OCI-LY3 (cell line): ENCODE measurements at regions not wholly inside any gene's neighbourhood (a gene's known extent, or its start where the extent isn't known, plus 50 kb on each side); places are given as distances from the start of the nearest gene placed in this dataset.

Experiments used
- H2AFZ ChIP-seq: fragments of 200-600, 300-600 bp; shearing (Covaris generic); 2 replicates; pipeline ENCODE4 v1.6.0; 2014; ENCODE audit warnings: antibody characterized with exemption, low read depth, low read length
- H3K27ac ChIP-seq: fragments of 200-600, 300-600 bp; sonication (generic); 2 replicates; pipeline ENCODE4 v1.5.1; 2014; ENCODE audit warnings: mild to moderate bottlenecking, low read length, moderate library complexity, mixed read lengths
- H3K27me3 ChIP-seq: fragments of 200-600, 300-600 bp; sonication (generic); 2 replicates; pipeline ENCODE4 v1.6.1; 2014; ENCODE audit warnings: low read depth, low read length, mixed read lengths
- H3K36me3 ChIP-seq: fragments of 200-600, 300-600 bp; sonication (generic); replicated peaks from 2 replicates; pipeline ENCODE3; 2014; ENCODE audit warnings: low read depth, low read length, mixed read lengths
- H3K4me1 ChIP-seq: fragments of 300-600, 200-600 bp; sonication (generic); 2 replicates; pipeline ENCODE4 v1.6.1; 2014; ENCODE audit warnings: low read length, mixed read lengths
- H3K4me2 ChIP-seq: fragments of 200-600, 300-600 bp; sonication (generic); 2 replicates; pipeline ENCODE4 v1.6.1; 2014; ENCODE audit warnings: low read length, mixed read lengths
- H3K4me3 ChIP-seq: fragments of 300-600, 200-600 bp; sonication (generic); 2 replicates; pipeline ENCODE4 v1.5.1; 2014; ENCODE audit warnings: antibody characterized with exemption, mild to moderate bottlenecking, low read length, moderate library complexity
- H3K79me2 ChIP-seq: fragments of 300-600, 200-600 bp; shearing (Covaris generic); 2 replicates; pipeline ENCODE4 v1.6.1; 2014; ENCODE audit warnings: mild to moderate bottlenecking, low read length, mixed read lengths
- H3K9ac ChIP-seq: fragments of 300-600, 200-600 bp; shearing (Covaris generic); 2 replicates; pipeline ENCODE4 v1.6.0; 2014; ENCODE audit warnings: mild to moderate bottlenecking, low read length, moderate library complexity
- H3K9me3 ChIP-seq: fragments of 200-600, 300-600 bp; shearing (Covaris generic); 2 replicates; pipeline ENCODE4 v1.6.1; 2014; ENCODE audit warnings: low read length, mixed read lengths; ENCODE audit not compliant: insufficient read depth
- H4K20me1 ChIP-seq: fragments of 200-600, 300-600 bp; sonication (generic); 2 replicates; pipeline ENCODE4 v1.6.1; 2016; ENCODE audit warnings: low read length, mixed read lengths; ENCODE audit not compliant: insufficient read depth
- EZH2phosphoT487 ChIP-seq: fragments of 200-600 bp; shearing (Covaris generic); IDR thresholded peaks from 2 replicates; pipeline ENCODE4 v1.6.1; 2018; ENCODE audit warnings: antibody characterized with exemption, mixed run types, low read depth
- TF ChIP-seq, protein P1 (sequence below): fragments of 200-600, 300-600 bp; sonication (generic); IDR thresholded peaks from 2 replicates; pipeline ENCODE4 v1.5.1; 2014; ENCODE audit warnings: antibody characterized with exemption, low read length, low read depth

DNA sequence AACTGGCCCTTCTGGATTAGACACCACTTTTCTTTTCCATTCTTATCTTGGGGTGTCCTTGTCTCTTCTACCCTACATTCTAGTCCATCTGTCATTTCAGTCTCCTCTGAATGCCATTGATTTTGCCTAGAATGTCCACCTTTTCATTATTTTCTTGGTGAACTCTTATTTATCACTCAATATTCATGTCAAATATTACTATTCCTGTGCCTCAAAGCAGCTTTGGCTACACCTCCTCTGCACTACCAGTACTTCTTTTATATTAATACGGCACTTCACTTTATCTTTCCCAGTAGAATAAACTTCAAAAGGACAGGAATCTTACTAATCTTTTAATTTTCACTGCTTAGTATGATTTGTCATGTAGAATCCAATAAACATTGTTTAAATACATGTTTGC lies 186.4 kb upstream of the DPYD start:
- no peak for TF ChIP-seq EZH2phosphoT487
- TF ChIP-seq, protein P1, sequence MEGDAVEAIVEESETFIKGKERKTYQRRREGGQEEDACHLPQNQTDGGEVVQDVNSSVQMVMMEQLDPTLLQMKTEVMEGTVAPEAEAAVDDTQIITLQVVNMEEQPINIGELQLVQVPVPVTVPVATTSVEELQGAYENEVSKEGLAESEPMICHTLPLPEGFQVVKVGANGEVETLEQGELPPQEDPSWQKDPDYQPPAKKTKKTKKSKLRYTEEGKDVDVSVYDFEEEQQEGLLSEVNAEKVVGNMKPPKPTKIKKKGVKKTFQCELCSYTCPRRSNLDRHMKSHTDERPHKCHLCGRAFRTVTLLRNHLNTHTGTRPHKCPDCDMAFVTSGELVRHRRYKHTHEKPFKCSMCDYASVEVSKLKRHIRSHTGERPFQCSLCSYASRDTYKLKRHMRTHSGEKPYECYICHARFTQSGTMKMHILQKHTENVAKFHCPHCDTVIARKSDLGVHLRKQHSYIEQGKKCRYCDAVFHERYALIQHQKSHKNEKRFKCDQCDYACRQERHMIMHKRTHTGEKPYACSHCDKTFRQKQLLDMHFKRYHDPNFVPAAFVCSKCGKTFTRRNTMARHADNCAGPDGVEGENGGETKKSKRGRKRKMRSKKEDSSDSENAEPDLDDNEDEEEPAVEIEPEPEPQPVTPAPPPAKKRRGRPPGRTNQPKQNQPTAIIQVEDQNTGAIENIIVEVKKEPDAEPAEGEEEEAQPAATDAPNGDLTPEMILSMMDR, result no peak
- Histone ChIP-seq H3K9ac (no peak overlapping the region), H4K20me1 (no peaks in the 10 kb centered on the region)

DNA sequence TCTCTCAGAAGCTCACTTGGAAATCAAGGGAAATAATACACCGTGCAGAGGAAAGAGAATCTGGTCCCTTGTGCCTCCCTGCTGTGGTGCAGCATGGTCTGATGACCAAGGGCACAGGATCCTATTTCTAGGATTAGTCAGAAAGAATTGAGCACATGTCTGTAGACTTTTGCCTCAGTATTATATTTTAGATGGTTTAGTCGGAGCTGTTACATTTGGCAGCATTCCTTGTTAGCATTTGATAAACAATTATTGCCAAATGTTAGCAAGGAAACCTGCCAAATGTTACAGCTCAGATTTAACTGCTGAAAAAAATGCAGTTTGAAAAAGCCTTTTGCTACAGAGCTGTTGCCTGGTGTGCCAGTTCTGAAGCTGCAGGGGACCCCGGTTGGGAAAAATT lies 183.5 kb upstream of the DPYD start:
- H3K79me2 ChIP-seq, result no peaks in the 10 kb centered on the region
- H3K27me3 ChIP-seq, result no peaks in the 10 kb centered on the region
- no peak overlapping the region for H2AFZ ChIP-seq
- H3K36me3 ChIP-seq, result no peaks in the 10 kb centered on the region
- no peak overlapping the region for H3K9ac ChIP-seq
- no peaks in the 10 kb centered on the region for H4K20me1 ChIP-seq
- H3K9me3 ChIP-seq, result no peaks in the 10 kb centered on the region
- H3K4me2 ChIP-seq, result no peak overlapping the region
- no peaks in the 10 kb centered on the region for H3K4me1 ChIP-seq
- no peak overlapping the region for H3K27ac ChIP-seq
- H3K4me3 ChIP-seq, result no peak overlapping the region
- no peak for TF ChIP-seq EZH2phosphoT487
- TF ChIP-seq, protein P1, result no peak

More for the DNA sequence above, 186.4 kb upstream of the DPYD start:
- no peak overlapping the region for H3K27ac ChIP-seq
- no peak overlapping the region for H2AFZ ChIP-seq
- H3K9me3 ChIP-seq, result no peaks in the 10 kb centered on the region
- no peaks in the 10 kb centered on the region for H3K27me3 ChIP-seq
- no peaks in the 10 kb centered on the region for H3K79me2 ChIP-seq
- H3K4me3 ChIP-seq, result no peak overlapping the region
- no peak overlapping the region for H3K4me2 ChIP-seq
- no peaks in the 10 kb centered on the region for H3K36me3 ChIP-seq
- no peaks in the 10 kb centered on the region for H3K4me1 ChIP-seq

DNA sequence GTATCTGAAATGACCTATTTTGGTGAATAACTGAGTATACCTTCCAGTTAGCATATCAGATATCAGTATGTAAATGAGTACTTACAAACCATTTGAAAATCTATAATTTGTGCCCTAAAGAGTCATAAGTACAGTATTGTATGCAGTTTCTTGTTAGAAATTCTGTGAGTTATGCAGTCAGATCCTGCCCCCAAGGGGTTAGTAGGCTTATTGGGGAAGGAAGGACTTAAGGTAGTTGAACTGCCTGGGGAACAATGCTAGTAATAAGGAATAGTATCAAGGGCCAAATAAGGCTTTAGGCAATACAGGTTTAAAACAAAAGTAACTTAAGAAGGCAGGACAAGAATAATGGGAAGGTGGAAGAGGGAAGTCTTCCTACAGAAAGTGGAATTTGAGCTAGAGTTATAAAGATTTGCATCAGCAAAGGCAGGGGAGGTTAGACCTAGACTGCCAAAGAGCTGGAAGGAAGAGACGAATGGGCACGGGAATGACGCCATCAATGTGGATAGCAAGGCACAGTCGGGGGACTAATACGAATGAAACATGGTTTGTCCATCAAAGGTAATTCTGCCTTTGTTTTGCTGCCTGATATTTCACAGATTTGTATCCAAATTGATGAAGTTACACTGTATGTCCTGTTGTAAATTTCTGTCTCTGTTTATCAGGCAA lies 182.9 kb upstream of the DPYD start:
- H2AFZ ChIP-seq, result no peak overlapping the region
- no peak overlapping the region for H3K27ac ChIP-seq

GRCh38 chr1:98102345-98103030 lies 181.7 kb upstream of the DPYD start:
- H3K27me3 ChIP-seq, result no peaks in the 10 kb centered on the region
- TF ChIP-seq, protein P1, result no peak
- TF ChIP-seq EZH2phosphoT487, result no peak
- no peaks in the 10 kb centered on the region for H3K9me3 ChIP-seq
- H3K4me1 ChIP-seq, result no peaks in the 10 kb centered on the region
- H3K79me2 ChIP-seq, result no peaks in the 10 kb centered on the region
- H3K36me3 ChIP-seq, result no peaks in the 10 kb centered on the region
- no peak overlapping the region for H3K27ac ChIP-seq
- no peak overlapping the region for H3K4me2 ChIP-seq
- no peaks in the 10 kb centered on the region for H4K20me1 ChIP-seq
- no peak overlapping the region for H2AFZ ChIP-seq
- no peak overlapping the region for H3K4me3 ChIP-seq
- H3K9ac ChIP-seq, result no peak overlapping the region

More for the DNA sequence above, 182.9 kb upstream of the DPYD start:
- Histone ChIP-seq H4K20me1 (no peaks in the 10 kb centered on the region), H3K79me2 (no peaks in the 10 kb centered on the region), H3K27me3 (no peaks in the 10 kb centered on the region), H3K9me3 (no peaks in the 10 kb centered on the region), H3K4me1 (no peaks in the 10 kb centered on the region), H3K4me2 (no peak overlapping the region), H3K36me3 (no peaks in the 10 kb centered on the region), H3K9ac (no peak overlapping the region), H3K4me3 (no peak overlapping the region)
- TF ChIP-seq, protein P1, result no peak
- no peak for TF ChIP-seq EZH2phosphoT487
